GM21515 (cell line): ENCODE measurements at regions not wholly inside any gene's neighbourhood (a gene's known extent, or its start where the extent isn't known, plus 50 kb on each side); places are given as distances from the start of the nearest gene placed in this dataset.
"Not testable (repeated sequence)": the region's sequence is repeated elsewhere in the genome, so short reads cannot be mapped to it uniquely, and the experiment has no call there.

Source experiments
- ATAC-seq: cut with Tn5 transposase; IDR thresholded peaks from one replicate; pipeline ENCODE4 v1.9.1; 2021; ENCODE audit not compliant: unreplicated experiment

GRCh38 chr18:55699233-55699765 is 111.3 kb upstream of the TCF4 start:
- ATAC-seq: no peak

DNA sequence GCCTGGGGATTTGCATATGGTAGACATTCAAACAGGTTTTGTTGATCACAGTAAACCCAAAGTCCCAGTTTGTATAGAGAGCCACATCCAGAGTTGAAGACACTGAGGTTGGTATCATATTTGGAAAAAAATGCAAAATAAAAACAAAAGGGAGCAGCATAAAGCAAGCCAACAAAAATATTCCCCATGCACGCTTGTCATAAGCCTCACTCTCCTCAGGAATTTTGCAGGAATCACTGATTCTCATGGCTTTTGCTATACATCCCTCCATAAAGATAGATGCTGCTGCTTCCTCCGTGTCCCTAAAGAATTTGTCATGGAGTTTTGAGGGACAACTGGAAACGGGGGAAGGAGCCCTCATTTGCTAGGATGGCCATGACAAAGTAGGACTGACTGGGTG is 108.8 kb upstream of the TCF4 start:
- no peak for ATAC-seq

- no peak for ATAC-seq
Observed at GRCh38 chr18:55695091-55695490, 107.1 kb upstream of the TCF4 start.

DNA sequence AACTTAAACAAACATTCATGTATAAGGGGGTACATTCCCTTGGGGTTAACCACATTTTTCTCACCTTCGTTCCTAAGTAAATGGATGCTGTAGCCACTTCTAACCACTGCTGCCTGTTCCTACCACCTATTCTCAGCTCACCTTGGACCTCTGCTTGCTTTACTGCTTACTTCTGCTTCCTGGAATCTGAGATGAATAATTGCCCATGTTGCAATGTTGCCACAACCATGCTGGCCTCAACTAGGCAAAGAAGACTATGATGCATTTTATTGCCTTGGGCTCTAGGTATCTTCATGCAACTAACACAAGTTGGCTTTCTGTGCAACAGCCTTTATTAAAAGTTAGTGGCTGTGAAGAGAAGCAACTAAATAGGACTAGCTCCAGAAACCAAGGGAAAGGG is 106.3 kb upstream of the TCF4 start:
- no peak for ATAC-seq

DNA sequence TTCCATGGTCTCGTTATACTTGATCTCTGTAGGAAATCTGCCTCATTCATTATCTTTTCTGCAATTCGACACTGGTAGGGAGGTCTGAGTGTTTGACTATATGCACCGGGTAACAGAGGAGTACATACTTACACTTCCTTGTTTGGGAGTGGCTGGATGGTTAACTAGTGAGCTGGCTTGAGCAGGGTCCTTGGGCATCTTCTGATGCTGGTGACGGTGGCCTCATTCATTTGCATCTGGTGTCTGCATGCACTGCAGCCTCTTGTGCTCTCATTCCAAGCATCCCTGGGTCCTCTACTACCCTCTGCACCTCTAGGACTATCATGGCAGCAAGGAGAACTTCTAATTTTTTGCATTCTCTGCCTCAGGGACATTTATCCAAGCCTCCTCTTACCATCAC is 100.0 kb upstream of the TCF4 start:
- ATAC-seq: no peak

- ATAC-seq: no peak
Observed at GRCh38 chr18:55687106-55687505, 99.1 kb upstream of the TCF4 start.

- no peak for ATAC-seq
Observed at GRCh38 chr18:55685638-55686037, 97.6 kb upstream of the TCF4 start.

DNA sequence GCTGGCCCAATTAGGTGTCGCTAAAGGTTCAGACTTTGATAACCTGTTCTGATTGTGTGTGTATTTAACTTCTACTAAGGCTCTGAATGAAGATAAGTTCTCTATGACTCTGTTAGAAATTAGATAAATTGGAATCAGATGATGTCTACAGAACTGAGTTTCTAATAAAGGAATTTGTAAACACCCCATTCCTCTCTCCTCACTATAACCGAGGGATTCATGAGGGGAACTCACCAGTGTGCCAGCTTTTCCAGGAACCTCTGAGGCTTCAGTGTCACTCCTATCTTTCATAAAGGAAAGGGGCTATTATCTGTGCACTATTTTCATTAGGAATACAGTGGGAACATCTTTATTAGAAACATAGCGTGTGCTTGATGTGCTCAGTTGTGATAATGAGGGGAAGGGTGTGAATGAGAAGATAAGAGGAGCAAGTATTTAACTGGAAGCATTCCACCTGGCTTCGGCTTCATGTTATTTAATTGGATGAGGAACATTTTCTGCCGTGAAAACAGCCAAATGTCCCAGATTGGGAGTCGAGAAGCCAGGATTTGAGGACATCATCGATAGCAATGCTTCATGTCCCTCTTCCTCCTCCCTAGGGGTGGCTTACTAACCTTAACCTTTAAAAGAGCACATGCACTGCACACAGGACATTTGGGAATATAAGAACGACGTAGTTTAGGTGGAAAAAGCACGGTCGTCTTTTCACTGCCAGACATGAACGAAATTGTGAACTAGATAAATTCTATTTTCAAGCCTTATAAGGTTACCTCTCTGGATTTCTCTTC is 84.8 kb upstream of the TCF4 start:
- no peak for ATAC-seq

GRCh38 chr18:55665506-55665905 is 77.5 kb upstream of the TCF4 start:
- ATAC-seq: no peak

DNA sequence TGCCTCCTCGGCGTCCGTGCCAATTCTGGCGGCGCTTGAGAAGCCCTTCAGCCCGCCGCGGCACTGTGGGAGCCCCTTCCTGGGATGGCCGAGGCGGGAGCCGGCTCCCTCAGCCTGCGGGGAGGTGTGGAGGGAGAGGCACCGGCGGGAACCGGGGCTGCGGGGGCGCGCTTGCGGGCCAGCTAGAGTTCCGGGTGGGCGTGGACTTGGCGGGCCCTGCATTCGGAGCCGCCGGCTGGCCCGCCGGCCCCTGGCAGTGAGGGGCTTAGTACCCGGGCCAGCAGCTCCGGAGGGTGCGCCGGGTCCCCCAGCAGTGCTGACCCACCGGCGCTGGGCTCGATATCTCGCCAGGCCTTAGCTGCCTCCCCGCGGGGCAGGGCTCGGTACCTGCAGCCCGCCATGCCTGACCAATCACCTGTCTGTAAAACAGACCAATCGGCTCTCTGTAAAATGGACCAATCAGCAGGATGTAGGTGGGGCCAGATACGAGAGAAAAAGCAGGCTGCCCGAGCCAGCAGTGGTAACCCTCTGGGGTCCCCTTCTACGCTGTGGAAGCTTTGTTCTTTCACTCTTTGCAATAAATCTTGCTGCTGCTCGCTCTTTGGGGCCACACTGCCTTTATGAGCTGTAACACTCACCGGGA is 76.9 kb upstream of the TCF4 start:
- not testable (repeated sequence) for ATAC-seq

DNA sequence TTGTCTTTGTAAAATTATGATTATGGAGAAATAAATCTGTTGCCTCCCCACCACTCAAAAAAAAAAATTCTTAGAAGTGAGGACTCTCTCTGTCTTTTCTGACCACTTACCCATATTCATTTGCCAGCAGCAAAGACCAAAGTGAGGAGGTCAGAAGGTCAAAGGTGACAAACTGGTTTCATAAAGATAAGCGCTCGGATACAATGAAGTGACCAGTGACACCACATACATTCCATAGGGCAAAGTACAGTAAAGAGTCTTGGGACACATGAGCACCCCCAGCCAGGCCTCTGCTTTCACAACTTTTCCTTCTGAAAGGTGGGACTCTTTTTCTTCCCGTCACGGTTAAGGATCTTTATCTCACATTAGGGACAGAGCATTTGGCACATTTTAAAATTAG is 75.9 kb upstream of the TCF4 start:
- ATAC-seq: no peak

DNA sequence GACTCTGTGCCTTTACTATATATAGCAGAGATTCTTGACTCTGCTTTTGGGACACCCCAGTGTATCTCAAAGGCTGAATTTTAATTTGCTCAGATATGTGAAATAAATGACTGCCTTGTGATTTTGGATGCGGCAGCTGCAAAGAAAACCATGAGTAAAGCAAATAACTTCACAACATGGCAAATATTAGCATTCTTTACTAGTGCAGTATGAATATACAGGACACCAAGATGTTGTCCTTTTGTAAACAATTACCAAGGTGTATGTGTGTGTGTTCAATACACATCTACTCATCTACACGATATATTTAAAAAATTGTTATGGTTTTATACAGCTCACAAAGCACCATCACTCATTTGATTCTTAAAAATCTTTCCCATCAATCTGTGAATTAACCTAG is 70.6 kb upstream of the TCF4 start:
- ATAC-seq: no peak

GRCh38 chr18:55657572-55658331 is 69.8 kb upstream of the TCF4 start:
- ATAC-seq: no peak

DNA sequence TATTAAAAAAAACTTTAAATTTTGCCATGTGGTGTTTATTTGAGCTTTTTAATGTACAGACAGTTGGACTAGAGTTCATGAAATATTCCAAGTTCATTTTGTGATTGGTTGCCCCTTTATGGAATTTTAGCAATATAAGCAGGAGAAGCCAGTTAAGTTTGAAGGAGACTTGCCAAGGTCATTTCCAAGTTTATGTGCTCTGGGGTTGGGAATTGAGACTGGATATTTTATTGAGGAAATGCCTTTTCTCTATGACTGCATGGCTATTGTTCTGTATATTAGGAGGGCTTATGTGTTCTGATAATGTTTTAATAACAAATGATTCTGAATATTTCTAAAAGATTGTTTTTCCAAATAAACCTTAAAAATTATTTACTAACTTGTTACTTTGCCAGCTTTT is 67.0 kb upstream of the TCF4 start:
- no peak for ATAC-seq

DNA sequence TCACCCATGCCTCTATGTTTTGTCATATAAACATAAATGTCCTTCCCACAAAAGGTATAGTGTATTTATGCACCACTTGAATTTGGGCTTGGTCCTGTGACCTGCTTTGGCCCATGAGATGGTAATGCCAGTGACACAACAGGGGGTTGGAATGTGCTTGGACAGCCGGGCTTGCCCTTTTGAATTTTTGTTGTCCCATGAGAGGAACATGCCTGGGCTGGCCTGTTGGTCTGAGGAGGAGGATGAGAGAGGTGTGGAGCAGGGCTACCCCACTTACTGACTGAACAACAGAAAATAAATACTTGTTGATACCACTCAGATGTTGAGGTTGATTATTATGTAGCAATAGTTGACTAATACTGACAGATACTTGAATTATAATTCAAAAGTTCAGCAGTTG is 63.2 kb upstream of the TCF4 start:
- no peak for ATAC-seq

DNA sequence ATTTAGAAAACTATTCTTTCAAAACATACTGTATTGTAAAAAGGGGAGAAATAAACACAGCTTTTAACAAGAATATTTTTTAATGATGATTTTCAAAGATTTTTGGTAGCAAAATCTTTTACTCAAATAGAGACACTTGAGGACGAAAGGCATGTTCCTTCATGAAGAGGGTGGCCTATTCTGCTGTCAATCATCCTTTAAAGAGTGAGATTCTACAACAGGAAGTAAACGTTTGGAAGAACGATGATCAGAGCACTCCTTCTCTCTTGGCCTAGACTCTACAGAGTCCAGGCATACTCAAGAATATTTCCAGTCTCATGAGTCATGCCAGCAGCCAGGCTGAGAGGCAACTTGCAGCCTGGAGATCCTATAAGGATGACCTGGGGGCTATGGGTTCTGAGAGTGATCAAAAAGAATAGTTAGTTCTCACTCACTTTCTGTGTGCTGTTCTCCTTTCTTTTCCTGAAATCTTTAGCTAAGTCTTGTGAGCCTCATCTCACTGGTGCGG is 62.4 kb upstream of the TCF4 start:
- ATAC-seq: no peak

GRCh38 chr18:55647331-55647730 is 59.3 kb upstream of the TCF4 start:
- no peak for ATAC-seq

DNA sequence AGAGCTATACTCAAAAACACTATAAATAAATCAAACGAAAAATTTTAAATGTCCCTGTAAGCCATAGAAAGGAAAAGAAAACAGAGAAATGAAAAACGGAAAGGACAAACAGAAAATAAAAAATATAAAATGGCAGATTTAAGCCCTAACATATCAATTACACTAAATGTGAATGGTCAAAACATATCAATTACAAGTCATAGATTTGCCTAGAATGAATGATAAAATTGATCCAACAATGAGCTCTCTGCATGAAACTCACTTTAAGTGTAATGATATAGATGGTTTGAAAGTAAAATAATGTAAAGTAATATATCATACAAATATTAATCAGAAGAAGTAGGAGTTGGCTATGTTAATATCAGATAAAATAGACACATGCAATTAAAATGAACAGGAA is 54.2 kb upstream of the TCF4 start:
- no peak for ATAC-seq

DNA sequence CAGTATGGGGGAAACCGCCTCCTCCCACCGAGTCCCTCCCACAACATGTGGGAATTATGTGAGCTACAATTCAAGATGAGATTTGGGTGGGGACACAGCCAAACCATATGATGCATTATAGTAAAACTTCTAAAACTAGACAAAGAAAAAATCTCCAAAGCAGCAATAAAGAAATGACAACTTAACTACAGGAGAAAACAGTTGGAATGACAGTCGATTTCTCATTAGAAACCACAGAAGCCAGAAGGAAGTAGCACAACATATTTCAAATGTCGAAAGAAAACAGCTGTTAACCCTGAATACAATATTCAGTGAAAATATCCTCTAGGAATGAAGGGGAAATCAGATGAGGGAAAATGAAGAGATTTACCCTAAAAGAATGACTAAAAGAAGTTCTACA is 53.5 kb upstream of the TCF4 start:
- ATAC-seq: no peak
